ENCODE measurements at regions not wholly inside any gene's neighbourhood (a gene's known extent, or its start where the extent isn't known, plus 50 kb on each side); places are given as distances from the start of the nearest gene placed in this dataset.
"Not testable (repeated sequence)": the region's sequence is repeated elsewhere in the genome, so short reads cannot be mapped to it uniquely, and the experiment has no call there.

DNA sequence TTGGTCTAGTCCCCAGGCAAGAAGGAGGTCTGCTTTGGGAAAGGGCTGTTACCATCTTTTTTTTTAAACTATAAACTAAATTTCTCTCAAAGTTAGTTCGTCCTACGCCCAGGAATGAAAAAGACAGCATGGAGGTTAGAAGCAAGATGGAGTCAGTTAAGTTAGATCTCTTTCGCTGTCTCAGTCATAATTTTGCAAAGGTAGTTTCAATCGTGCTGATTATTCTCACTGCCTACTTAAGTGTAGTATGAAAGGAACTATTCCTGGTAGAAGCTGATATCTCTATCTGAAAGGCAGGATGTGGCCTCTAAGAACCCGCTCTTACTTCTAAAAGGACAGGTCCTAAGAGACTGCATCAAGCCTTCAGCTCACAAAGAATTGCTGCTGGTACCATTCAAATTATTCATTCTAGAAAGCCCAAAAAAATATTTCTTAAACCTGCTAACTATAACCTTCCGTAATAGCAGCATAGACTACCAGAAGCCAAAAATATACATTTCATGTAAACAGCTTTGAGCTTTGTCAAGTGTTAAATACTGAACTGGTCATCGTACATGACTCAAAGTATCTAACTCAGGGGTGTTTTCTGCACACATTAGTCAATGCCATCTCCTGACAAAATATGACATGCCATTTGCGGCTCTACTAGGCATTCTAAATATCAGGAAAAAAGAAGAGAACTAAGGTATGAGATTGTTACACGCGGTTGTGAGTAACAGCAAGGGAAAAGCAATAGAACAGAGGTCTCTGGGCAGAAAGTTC, 96.0 kb upstream of the CCDC80 start:
- no peak for DNase-seq (ENCODE audit: low read depth in 3 of 3, low spot score in 1 of 3)

- no peak for DNase-seq (ENCODE audit: low read depth in 3 of 3, low spot score in 1 of 3)
Observed at GRCh38 chr3:112736386-112736785, 95.4 kb upstream of the CCDC80 start.

- DNase-seq (ENCODE audit: low read depth in 3 of 3, low spot score in 1 of 3) = no peak
Observed at GRCh38 chr3:112735926-112736325, 95.0 kb upstream of the CCDC80 start.

DNA sequence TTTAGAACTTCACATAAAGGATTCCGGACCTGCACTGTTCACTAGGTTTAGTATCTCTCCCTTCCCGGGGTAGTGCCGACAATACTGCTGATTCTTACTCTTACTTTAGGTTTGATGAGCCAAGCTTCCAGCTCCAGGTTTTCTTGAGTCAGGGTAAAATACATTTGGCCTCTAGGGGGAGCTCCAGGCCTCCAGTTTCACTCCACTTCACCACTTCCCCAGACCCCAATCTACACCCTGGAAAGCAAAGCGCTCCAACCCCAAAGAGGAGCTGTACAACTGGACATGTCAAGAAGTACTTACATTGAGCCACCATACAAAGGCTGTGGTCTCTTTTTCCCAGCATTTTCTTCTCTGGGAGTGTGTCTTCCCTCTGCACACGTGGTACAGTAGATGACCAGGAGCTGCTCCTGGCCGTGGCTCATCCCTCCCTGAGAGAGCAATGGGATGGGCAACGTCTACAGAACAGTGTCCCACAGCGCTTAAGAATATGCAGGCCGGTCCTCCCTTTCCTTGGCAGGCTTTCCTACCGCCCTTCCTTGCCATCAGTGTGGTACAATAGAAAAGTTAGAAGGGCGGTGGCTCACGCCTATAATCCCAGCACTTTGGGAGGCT, 93.9 kb upstream of the CCDC80 start:
- peak; percentile 27 to 34 (median 32) for DNase-seq (ENCODE audit: low read depth in 3 of 3, low spot score in 1 of 3)

DNA sequence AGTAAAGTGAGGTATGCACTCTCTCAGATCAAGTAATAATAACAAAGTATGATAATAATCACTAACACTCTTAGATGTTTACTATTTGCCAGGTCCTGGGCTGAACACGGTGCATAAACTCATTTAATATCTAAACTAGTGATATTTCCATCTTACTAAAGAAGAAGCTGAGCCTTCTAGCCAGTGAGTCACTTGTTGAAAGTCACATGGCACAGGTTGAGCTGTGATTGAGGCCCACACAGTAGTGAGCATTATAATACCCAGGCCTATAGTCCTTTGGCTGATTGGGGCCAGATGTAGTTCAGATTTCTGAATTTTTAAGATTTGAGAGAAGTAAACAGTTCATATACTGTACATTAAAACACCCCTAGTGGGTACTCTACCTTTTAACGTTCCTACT, 93.2 kb upstream of the CCDC80 start:
- no peak for DNase-seq (ENCODE audit: low read depth in 3 of 3, low spot score in 1 of 3)

DNA sequence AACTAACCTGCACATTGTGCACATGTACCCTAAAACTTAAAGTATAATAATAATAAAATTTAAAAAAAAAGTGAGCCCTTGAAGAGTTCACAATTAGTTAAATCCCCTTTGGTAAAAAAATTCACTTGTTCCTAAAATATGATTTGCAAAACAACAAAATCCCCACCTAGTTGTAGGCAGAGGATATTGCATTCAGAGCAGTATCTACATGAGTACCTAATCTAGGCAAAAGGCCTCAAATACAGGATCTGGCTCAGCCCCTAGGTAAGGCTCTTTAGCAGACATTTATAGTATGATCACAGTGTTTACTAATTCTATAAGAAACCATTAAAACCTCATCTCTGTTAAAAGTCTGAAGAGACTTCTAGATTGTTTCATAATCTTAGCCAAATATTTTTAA, 89.3 kb upstream of the CCDC80 start:
- DNase-seq (ENCODE audit: low read depth in 3 of 3, low spot score in 1 of 3) = no peak

- no peak for DNase-seq (ENCODE audit: low read depth in 3 of 3, low spot score in 1 of 3)
Observed at GRCh38 chr3:112721231-112721630, 80.3 kb upstream of the CCDC80 start.

- no peak for DNase-seq (ENCODE audit: low read depth in 3 of 3, low spot score in 1 of 3)
Observed at GRCh38 chr3:112718967-112719366, 78.0 kb upstream of the CCDC80 start.

DNA sequence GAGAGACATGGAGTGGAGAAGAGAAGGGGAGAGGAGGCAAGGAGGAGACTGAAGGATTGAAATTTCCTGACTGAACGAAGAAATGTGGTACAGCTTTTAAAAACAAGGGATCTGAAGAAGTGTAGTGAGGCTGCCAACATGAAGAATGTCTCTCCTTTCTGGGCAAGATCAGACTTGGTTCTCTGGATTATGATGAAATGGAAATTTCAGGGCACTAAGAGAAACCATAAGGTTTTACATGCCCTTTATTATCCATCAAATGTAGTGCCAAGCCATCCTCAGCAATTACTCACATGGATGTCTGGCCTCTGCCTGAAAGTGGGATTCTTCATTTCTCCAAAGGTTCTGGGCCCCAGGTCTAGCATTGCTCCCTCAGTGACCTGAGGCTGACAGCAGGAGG, 77.6 kb upstream of the CCDC80 start:
- no peak for DNase-seq (ENCODE audit: low read depth in 3 of 3, low spot score in 1 of 3)

GRCh38 chr3:112709911-112710310, 69.0 kb upstream of the CCDC80 start:
- no peak for DNase-seq (ENCODE audit: low read depth in 3 of 3, low spot score in 1 of 3)

DNA sequence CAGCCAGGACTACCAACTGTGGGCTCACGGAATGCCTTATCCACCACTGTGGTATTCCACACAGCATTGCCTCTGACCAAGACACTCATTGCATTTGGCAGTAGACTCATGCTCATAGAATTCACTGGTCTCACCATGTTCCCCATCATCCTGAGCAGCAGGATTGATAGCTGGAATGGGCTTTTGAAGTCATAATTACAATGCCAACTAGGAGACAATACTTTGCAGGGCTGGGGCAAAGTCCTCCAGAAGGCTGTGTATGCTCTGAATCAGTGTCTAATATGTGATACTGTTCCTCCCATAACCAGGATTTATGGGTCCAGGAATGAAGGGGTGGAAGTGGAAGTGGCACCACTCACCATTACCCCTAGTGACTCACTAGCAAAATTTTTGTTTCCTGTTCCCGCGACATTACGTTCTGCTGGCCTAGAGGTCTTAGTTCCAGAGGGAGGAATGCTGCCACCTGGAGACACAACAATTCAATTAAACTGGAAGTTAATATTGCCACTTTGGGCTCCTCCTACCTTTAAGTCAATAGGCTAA, 58.6 kb upstream of the CCDC80 start:
- DNase-seq (ENCODE audit: low read depth in 3 of 3, low spot score in 1 of 3) = no peak

DNA sequence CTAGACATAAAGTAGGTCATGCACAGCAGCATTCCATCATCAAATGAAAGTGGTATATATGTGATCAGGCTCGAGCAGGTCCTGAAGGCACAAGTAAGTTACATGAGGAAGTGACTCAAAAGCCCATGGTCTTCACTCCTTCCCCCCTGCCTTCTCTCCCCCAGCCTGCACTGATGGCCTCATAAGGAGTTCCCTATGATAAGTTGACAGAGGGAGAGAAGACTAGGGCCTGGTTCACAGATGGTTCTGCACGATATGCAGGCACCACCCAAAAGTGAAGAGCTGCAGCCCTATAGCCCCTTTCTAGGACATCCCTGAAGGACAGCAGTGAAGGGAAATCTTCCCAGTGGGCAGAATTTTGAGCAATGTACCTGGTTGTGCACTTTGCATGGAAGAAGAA, 57.5 kb upstream of the CCDC80 start:
- not testable (repeated sequence) for DNase-seq (ENCODE audit: low read depth in 3 of 3, low spot score in 1 of 3)

DNA sequence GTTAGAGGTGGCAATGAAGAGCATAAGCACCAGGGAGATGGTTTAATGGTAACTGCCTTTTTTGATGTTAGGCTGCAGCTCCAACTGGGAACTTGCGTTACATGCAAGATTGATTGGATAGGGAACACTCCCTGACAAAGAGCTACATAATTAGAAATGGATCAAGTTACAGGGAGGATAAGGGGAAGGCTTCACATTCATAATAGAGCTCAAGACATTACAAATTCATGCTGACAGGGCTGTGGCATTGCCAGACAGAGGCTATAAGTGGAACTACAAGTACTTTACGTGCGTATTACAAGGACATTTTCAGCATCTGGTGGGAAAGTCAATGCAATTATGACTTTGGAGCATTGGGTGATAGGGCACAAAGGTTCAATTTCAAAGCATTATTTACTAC, 55.3 kb upstream of the CCDC80 start:
- DNase-seq (ENCODE audit: low read depth in 3 of 3, low spot score in 1 of 3) = not testable (repeated sequence)

DNA sequence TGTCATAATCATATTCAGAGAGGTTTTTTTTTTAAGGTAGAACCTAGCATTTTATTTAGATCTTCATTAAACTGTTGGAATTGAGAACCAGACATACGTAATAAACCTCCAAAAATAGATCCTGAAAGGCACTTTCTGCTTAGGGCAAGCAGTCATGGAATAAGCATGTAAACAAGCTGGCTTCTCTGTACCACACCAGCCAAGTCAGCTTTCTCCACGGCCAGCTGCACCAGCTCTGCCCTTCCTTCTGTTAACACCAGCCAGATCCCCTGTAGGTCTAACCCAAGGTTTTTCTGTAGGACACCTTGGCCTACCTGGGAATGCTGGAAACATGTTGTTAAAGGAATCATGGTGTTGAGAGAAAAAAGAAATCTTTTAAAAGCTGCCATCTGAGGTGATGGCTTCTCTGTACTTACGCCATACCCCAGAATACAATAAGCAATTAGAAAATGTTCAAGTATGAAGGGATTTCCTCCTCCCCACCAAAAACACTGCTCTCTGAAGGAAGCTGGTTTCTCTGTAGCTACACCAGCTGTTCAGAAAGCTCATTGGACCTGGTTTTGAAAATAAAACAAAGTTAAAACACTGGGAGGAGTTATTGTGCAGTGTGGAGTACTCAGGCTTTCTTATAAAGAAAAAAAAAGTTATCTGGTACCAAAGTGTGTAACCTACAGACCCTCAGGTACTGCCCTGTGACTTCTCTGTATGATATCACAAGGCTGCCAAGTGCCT, 54.6 kb upstream of the CCDC80 start:
- not testable (repeated sequence) for DNase-seq (ENCODE audit: low read depth in 3 of 3, low spot score in 1 of 3)

DNA sequence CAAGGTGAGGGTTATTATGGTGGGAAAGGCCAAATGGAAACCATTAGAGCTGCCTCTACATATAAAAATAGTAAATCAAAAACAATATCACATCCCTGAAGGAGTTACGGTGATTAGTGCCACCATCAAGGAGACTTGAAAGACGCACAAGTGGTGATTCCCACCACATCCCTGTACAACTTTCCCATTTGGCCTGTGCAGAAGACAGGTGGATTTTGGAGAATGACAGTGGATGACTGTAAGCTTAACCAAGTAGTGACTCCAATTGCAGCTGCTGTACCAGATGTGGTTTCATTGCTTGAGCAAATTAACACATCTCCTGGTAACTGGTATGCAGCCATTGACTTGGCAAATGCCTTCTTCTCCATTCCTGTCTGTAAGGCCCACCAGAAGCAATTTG, 54.0 kb upstream of the CCDC80 start:
- not testable (repeated sequence) for DNase-seq (ENCODE audit: low read depth in 3 of 3, low spot score in 1 of 3)

GRCh38 chr3:112693186-112693585, 52.2 kb upstream of the CCDC80 start:
- no peak for DNase-seq (ENCODE audit: low read depth in 3 of 3, low spot score in 1 of 3)

All from stimulated activated CD4-positive, alpha-beta T cell treated with anti-CD3 and anti-CD28 coated beads, TNF-alpha, amount 100 ng/mL, for 1 hour (primary cell).